ENCODE measurements at regions not wholly inside any gene's neighbourhood (a gene's known extent, or its start where the extent isn't known, plus 50 kb on each side); places are given as distances from the start of the nearest gene placed in this dataset.
"Not testable (repeated sequence)": the region's sequence is repeated elsewhere in the genome, so short reads cannot be mapped to it uniquely, and the experiment has no call there.

DNA sequence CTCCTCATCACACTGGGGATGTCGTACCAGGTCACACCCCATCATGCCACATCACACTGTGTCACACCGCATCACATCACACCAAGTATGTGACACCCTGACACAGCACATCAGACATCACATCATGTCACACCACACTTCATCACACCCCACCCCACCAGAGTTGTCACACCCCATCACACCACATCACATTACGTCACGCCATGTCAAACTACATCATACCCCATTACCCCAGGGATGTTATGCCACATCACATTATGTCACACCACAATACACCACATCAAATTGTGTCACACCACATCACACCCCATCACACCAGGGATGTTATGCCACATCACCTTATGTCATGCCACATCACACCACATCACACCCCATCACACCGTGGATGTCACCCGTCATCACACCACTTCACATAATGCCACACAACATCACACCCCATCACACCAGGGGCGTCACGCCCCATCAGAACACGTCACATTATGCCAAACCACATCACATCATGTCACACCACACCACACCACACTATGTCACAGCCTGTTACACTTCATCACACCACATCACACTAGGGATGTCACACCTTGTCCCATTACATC, 133.6 kb downstream of the TMEM121 start:
- DNase-seq (ENCODE audit: low read depth in 2 of 2), result no peak

DNA sequence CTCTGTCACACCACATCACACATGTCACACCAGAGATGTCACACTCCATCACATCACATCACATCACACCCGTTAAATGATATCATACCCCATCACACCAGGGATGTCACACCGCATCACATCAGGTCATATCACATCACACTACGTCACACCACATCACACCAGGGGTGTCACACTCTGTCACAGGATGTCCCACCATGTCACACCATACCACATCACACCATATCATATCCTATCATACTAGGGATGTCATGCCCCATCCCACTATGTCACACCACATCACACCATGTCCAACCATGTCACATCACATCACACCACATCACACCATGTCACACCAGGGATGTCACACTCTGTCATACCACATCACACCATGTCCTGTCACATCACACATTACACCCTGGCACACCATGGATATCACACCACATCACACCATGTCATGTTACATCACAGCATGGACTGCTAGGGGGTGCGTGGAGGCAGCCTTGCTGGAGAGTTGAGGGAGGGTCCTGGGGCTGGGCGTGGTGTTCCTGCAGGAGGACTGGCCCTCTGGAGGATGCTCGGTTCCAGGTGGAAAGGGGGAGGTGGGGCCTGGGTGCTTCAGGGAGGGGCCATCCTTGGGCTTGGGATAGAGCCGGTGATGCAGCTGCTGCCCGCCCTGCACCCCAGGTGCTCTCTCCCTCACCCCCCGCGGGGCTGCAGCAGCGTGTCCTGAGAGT, 134.6 kb downstream of the TMEM121 start:
- DNase-seq (ENCODE audit: low read depth in 2 of 2), result no peak

DNA sequence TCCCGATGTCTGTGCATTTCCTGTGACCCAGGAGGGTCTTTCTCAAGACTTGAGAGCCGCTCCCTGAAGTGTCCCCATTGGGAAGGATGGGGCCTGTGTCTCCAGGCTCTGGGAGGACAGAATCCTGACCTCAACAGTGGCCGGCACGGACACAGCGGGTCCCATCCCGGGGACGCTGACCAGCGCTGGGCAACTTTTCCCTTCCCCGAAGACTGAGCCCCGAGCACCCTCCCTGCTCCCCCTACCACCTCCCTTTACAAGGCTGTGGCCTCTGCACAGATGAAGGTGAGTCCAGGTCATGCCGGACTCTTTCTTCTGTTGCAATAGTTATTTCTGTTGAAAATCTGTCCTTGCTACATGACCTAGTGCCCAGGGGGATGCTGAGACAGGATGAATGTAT, 135.7 kb downstream of the TMEM121 start:
- not testable (repeated sequence) for DNase-seq (ENCODE audit: low read depth in 2 of 2)

DNA sequence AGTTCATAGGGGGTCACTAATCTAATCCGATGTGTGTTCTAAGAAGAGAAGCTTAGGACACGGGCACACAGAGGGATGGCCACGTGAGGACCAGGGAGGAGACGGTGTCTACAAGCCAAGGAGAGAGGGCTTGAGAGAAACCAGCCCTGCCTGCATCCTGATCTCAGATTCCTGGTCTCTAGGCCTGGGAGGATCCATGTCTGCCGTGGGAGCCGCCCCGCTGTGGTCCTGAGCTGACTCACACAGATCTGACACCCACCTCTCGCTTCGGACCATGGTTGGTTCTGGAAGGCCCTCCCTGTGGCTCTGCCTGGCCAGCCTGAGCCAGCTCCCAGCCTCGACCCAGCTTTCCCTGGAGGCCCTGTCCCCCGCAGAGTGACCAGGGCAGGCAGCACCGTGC, 136.2 kb downstream of the TMEM121 start:
- DNase-seq (ENCODE audit: low read depth in 2 of 2), result not testable (repeated sequence)

DNA sequence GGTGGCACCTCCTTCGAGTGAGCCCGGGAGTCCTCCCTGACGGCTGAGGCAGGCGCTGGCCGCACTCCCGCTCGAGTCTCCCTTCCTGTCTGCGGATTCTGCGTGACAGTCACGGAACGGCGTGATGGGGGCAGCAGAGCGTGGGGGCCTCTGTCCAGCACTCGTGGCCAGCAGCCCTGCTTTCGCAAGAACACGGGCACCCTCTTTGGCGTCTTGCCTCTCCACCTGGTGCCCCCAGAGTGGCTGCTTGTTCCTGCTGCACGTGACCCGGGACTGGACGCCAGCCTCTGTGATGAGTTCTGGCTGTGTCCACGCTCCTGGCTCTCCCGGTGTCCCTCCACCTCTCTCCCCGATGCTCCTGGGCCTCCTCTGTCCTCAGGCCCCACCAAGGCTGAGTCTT, 136.9 kb downstream of the TMEM121 start:
- DNase-seq (ENCODE audit: low read depth in 2 of 2), result not testable (repeated sequence)

DNA sequence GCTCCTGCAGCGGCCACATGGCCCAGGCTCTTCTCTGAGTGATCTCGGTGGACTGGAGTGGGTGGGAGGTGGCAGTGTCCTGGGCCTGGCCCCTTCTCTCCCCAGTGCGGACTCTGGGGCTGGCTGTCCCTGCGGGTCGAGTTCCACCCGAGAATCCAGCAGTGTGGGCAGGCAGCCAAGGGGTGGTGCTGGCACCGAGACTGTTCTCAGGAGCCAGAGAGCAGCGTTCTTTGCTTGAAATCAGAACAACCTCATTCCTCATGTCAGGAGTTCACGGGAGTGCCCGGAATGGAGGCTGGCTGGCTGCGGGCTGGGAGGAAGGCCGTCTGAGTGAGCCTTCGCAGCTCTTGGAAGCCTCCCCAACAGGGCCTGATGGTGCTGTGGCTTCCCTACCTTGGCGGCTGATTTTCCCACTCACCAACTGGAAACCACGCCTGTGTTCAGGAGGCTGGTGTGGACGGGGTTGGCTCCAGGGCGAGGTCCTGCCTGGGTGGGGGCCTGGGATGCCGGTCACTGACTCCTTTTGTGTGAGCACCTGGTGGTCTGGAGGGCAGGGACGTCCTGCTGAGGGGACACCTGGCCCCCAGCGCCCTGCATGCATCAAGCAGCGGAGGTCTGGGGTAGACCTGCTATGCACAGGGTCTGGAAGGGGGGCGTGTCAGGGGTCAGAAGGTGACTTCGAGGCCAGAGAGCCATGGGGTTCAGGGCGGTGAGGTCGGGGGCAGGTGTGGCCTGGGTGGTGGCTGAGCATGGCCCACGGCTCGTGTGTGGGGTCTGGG, 137.6 kb downstream of the TMEM121 start:
- not testable (repeated sequence) for DNase-seq (ENCODE audit: low read depth in 2 of 2)

DNA sequence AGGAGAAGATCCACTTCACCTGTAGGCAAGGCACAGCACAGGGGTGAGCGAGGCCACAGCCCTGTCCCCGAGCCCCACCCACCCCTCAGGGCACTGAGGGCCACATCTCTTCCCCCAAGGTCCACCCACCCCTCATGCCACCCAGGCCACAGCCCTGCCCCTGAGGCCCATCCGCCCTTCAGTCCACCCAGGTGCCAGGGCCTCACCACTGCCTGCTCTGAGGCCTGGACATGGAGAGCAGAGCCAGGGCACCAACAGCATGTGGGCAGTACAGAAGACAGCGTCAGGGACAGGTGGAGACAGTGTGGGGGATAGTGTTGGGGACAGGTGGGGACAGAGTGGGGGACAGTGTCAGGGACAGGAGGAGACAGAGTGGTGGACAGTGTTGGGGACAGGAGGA, 138.3 kb downstream of the TMEM121 start:
- DNase-seq (ENCODE audit: low read depth in 2 of 2), result no peak

DNA sequence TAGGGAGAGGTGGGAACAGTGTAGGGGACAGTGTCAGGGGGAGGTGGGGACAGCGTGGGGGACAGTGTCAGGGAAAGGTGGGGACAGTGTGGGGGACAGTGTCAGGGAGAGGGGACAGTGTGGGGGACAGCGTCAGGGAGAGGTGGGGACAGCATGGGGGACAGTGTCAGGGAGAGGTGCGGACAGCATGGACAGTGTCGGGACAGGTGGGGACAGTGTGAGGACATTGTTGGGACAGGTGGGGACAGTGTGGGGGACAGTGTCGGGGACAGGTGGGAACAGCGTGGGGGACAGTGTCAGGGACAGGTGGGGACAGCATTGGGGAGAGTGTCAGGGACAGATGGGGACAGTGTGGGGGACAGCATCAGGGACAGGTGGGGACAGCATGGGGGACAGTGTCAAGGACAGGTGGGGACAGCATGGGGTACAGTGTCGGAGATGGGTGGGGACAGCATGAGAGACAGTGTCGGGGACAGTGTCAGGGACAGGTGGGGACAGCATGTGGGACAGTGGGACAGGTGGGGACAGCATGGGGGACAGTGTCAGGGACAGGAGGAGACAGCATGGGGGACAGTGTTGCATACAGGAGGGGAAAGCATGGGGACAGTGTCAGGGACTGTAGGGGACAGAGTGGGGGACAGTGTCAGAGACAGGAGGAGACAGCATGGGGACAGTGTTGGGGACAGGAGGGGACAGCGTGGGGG, 139.0 kb downstream of the TMEM121 start:
- DNase-seq (ENCODE audit: low read depth in 2 of 2), result no peak

DNA sequence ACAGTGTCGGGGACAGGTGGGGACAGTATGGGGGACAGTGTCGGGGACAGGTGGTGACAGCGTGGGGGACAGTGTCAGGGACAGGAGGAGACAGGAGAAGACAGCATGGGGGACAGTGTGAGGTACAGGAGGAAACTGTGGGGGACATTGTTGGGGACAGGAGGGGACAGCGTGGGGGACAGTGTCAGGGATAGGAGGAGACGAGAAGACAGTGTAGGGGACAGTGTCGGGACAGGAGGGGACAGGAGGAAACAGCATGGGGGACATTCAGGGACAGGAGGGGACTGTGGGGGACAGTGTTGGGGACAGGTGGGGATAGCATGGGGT, 139.5 kb downstream of the TMEM121 start:
- DNase-seq (ENCODE audit: low read depth in 2 of 2), result no peak

DNA sequence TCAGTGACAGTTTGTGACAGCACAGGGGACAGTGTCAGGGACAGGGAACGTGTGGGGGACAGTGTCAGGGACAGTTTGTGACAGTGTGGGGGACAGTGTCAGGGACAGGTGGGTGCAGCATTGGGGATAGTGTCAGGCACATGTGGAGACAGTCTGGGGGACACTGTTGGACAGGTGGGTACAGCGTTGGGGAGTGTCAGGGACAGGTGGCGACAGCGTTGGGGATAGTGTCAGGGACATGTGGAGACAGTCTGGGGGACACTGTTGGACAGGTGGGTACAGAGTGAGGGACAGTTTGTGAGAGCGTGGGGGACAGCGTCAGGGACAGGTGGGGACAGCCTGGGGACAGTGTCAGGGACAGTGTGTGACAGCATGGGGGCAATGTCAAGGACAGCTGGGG, 140.0 kb downstream of the TMEM121 start:
- DNase-seq (ENCODE audit: low read depth in 2 of 2), result no peak

DNA sequence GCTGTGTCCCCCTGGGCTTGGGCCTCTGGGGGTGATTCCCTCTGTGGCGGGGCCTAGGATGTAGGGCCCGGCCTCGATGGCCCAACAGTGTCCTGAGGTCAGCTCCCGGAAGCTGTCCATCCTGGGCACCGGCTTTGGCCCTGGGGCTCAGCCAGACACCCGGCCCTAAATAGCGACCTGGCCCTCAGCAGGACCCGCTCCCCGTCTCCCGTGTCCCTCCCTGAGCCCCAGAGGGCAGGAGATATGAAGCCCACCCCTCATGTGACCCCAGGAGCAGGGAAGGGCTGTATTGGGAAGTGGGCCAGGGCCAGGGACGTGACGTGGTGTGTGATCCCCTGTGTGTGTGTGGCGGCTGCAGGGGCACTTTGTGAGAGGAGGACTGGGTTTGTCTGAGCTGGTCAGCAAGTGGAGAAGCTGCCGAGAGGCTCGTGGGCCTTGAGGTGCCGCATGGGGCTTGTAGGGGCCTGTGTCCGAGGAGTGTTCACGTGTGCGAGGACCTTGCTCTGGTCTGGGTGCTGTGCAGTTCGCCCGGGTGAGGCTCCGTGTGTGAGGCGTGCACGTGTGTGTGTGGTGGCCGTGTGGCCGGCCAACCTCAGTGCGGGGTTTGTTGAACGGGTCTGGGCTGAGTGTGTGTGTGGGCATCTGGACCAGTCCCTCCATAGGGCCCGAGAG, 140.7 kb downstream of the TMEM121 start:
- DNase-seq (ENCODE audit: low read depth in 2 of 2), result not testable (repeated sequence)

DNA sequence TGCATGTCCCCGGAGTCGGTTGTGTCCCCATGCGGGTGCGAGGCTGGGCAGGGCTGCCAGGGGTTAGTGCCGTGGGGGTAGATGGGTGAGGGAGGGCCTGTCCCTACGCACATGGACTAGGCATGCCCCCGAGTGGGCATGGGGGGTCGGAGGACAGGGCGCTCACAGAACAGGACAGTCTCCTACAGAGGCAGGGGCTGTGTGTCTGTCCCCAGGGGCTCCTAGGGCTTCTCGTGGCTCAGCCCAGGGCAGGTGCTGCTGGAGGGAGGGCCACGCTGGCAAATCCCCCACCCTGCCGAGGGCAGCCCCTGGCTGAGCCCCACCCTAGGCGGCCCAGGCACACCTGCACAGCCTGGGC, 141.3 kb downstream of the TMEM121 start:
- DNase-seq (ENCODE audit: low read depth in 2 of 2), result not testable (repeated sequence)

DNA sequence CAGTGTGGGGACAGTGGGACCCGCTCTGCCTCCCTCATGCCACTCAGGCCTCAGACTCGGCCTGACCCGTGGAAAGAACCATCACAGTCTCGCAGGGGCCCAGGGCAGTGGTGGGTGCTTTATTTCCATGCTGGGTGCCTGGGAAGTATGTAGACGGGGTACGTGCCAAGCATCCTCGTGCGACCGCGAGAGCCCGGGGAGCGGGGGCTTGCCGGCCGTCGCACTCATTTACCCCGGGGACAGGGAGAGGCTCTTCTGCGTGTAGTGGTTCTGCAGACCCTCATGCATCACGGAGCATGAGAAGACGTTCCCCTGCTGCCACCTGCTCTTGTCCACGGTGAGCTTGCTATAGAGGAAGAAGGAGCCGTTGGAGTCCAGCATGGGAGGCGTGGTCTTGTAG, 141.6 kb downstream of the TMEM121 start:
- not testable (repeated sequence) for DNase-seq (ENCODE audit: low read depth in 2 of 2)

DNA sequence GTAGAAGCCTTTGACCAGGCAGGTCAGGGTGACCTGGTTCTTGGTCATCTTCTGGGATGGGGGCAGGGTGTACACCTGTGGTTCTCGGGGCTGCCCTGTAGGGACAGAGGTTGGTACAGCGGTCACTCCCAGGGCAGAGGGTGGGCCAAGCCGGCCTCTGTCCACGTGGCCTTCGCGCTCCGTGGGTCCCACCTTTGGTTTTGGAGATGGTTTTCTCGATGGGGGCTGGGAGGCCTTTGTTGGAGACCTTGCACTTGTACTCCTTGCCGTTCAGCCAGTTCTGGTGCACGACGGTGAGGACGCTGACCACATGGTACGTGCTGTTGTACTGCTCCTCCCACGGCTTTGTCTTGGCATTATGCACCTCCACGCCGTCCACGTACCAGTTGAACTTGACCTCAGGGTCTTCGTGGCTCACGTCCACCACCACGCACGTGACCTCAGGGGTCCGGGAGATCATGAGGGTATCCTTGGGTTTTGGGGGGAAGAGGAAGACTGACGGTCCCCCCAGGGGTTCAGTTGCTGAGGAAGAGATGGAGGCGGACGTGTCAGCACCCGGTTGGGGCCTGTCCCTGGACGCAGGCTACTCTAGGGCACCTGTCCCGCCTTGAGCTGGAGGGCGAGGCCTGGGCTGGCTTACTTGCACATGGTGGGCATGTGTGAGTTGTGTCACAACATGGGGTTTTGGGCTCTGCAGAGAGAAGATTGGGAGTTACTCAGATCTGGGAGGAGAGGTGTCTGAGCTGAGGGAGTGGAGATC, 142.3 kb downstream of the TMEM121 start:
- not testable (repeated sequence) for DNase-seq (ENCODE audit: low read depth in 2 of 2)

DNA sequence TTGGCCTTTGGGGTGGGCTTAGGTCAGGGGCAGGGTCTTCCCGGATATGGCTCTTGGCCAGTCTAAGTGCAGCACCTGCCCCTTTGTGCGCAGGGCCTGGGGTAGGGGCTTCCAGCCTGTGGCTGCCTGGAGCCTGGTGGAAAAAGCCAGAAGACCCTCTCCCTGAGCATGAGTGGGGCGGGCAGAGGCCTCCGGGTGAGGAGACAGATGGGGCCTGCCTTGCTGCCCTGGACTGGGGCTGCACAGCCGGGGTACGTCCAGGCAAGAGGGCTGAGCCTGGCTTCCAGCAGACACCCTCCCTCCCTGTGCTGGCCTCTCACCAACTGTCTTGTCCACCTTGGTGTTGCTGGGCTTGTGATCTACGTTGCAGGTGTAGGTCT, 142.8 kb downstream of the TMEM121 start:
- not testable (repeated sequence) for DNase-seq (ENCODE audit: low read depth in 2 of 2)

DNA sequence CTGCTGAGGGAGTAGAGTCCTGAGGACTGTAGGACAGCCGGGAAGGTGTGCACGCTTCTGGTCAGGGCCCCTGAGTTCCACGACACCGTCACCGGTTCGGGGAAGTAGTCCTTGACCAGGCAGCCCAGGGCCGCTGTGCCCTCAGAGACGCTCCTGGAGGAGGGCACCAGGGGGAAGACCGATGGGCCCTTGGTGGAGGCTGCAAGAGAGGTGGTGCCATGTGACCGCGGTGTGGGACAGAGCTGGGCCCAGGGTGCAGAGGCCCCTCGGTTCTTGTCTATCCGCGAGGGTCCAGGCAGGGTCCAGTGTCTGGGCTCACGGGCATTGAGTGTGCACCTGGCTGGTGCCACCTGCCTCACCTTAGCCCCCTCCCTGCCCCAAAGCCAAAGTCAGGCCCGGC, 143.3 kb downstream of the TMEM121 start:
- DNase-seq (ENCODE audit: low read depth in 2 of 2), result not testable (repeated sequence)

DNA sequence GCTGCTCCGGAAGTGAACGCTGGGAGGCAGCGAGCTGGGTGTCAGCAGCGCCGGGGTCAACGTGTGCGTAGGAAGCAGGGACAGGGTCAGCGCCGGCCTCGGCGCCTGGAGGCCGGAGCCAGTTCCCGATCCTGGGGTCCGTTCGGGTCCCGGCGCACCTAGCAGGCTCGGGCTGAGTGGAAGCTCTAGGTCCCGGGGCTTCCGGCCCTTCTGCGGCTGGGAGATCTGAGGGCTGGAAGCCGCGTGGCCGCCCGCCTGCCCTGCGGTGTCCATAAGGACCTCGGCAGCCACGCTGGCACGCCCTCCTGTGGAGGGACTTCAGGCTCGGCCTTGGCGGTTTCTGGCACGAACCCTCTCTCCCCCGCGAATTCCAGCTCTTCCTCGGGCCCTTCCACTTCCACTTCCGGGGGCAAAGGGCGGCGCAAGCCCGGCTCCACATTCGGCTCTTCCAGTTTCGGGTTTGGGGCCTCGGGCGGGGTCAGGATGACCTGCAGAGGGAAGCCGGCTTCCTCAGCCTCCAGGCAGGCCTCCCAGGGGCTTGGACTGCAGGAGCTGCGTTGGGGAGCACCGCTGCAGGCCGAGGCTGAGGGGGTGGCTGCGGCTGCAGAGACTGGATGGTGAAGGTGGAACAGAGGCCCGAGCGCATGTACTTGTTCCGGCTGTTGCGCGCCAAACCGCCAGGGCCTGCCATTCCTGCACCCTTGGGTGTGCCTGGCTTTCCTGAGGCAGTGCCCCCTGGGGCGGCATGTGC, 146.2 kb downstream of the TMEM121 start:
- not testable (repeated sequence) for DNase-seq (ENCODE audit: low read depth in 2 of 2)

DNA sequence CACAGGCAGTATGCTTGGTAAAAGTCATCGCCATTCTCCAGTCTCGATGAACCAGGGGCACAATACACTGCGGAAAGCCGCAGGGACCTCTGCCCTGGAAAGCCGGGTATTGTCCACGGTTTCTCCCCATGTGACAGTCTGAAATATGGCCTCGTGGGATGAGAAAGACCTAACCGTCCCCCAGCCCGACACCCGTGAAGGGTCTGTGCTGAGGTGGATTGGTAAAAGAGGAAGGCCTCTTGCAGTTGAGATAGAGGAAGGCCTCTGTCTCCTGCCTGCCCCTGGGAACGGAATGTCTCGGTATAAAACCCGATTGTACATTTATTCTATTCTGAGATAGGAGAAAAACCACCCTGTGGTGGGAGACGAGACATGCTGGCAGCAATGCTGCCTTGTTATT, 149.1 kb downstream of the TMEM121 start:
- not testable (repeated sequence) for DNase-seq (ENCODE audit: low read depth in 2 of 2)

DNA sequence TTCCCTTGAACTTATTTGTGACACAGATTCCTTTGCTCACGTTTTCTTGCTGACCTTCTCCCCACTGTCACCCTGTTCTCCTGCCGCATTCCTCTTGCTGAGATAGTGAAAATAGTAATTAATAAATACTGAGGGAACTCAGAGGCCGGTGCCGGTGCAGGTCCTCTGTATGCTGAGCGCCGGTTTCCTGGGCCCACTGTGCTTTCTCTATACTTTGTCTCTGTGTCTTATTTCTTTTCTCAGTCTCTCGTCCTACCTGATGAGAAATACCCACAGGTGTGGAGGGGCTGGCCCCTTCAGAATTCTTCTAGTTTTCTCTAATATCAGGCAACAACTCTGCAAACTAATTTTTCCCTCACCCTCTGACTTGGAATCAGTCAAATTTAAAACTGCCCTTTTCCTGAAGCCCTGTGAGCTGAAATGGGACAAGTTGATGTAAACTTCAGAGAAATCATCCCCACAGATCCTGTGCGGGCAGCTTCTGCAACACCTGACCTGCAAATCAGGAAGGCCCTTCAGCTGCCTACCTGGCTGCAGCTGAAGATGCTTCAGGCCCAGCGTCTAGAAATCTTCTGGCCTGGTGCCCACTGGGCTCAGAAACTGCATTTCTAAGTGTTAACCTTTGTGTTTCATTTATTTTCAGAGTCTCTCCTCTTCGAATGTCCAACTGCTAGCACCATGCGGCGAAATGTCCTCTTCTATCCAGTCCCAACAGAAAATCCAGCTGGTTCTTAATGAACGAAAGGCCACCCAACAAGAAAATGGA, 149.7 kb downstream of the TMEM121 start:
- DNase-seq (ENCODE audit: low read depth in 2 of 2), result not testable (repeated sequence)

DNA sequence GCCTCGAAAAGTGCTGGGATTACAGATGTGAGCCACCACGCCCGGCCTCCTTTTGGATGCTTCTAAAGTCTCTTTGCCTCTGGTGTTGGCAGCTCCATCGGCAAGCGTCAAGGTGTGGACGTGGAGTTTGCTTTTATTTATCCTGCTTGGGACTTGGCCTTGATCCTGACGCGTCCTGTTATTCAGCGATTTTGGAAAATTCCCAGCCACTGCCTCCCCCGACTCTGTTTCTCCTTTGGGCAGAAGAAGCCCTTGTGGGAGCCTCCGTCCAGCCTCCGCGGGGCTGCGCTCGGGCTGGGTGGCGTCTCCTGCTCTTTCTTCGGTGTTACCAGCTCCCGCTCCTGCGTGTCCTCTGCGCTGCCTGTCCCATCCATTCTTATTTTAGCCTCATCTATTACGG, 151.7 kb downstream of the TMEM121 start:
- not testable (repeated sequence) for DNase-seq (ENCODE audit: low read depth in 2 of 2)
